Astrocyte of the spinal cord (primary cell): ENCODE measurements at regions not wholly inside any gene's neighbourhood (a gene's known extent, or its start where the extent isn't known, plus 50 kb on each side); places are given as distances from the start of the nearest gene placed in this dataset.

Source experiments
- DNase-seq: peaks from one replicate; pipeline ENCODE4 v3.0.0; 2011; ENCODE audit warnings: low read depth, low spot score
- H3K4me3 ChIP-seq: 2 replicates; pipeline ENCODE4 v1.5.1; 2011; ENCODE audit warnings: low read depth, mild to moderate bottlenecking, low read length, moderate library complexity
- in situ Hi-C: cut with HindIII; loops from 2 replicates; pipeline ENCODE4 v1.10.0; 2017; ENCODE audit warnings: low sequenced_read_pairs
- TF ChIP-seq, protein P1 (sequence below): IDR thresholded peaks from 2 replicates; pipeline ENCODE4 v1.5.1; 2012; ENCODE audit warnings: low read depth, mild to moderate bottlenecking, low read length, inconsistent platforms

- H3K4me3 ChIP-seq = no peak overlapping the region
- in situ Hi-C loops = no loop called here
- TF ChIP-seq, protein P1, sequence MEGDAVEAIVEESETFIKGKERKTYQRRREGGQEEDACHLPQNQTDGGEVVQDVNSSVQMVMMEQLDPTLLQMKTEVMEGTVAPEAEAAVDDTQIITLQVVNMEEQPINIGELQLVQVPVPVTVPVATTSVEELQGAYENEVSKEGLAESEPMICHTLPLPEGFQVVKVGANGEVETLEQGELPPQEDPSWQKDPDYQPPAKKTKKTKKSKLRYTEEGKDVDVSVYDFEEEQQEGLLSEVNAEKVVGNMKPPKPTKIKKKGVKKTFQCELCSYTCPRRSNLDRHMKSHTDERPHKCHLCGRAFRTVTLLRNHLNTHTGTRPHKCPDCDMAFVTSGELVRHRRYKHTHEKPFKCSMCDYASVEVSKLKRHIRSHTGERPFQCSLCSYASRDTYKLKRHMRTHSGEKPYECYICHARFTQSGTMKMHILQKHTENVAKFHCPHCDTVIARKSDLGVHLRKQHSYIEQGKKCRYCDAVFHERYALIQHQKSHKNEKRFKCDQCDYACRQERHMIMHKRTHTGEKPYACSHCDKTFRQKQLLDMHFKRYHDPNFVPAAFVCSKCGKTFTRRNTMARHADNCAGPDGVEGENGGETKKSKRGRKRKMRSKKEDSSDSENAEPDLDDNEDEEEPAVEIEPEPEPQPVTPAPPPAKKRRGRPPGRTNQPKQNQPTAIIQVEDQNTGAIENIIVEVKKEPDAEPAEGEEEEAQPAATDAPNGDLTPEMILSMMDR = no peak
- DNase-seq = no peak
These were observed 104.4 kb upstream of the PRR20A start for GRCh38 chr13:57036290-57036689.

GRCh38 chr13:57044910-57045309 lies 95.8 kb upstream of the PRR20A start:
- TF ChIP-seq, protein P1 = no peak
- H3K4me3 ChIP-seq = no peak overlapping the region
- in situ Hi-C loops = no loop called here
- DNase-seq = no peak

DNA sequence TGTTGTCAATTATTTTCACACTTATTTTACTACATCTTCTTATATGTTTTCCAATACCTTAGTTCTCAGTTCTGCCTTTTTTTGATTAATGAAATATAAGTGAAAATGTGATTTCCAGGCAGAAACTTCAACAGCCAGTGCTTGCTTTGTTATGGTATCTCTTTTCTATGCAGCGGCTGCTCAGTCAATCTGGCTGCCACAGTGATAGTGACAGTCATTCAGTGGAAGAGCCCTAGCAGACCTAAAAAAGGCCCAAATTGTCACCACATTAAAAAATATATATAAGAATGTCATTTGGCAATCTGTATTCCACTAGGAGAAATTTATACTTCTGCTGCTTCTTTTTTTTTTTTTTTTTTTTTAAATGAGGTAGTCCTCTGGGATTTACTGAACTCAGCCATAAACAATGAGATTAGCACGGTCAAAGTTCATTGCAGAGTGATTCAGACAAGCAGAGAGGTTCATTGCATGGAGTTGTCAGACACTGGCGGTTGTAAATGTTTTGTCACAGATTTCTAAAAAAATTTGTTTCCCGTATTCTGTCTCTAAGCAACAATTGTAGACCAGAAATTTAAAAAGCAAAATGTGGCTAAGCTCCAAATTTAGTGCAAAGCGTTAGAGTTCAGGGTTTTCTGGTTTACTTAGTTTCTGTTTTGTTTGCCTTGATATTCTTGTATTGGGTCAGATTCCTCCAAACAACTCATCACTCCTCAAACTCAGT lies 94.7 kb upstream of the PRR20A start:
- TF ChIP-seq, protein P1 = no peak
- no peak for DNase-seq
- in situ Hi-C loops = no loop called here
- H3K4me3 ChIP-seq = no peak overlapping the region

- no peak for DNase-seq
- no peak overlapping the region for H3K4me3 ChIP-seq
- in situ Hi-C loops = no loop called here
- TF ChIP-seq, protein P1 = no peak
These were observed 84.0 kb upstream of the PRR20A start for GRCh38 chr13:57056601-57057180.

GRCh38 chr13:57063007-57063406 lies 77.7 kb upstream of the PRR20A start:
- in situ Hi-C loops = no loop called here
- DNase-seq = no peak
- TF ChIP-seq, protein P1 = no peak
- H3K4me3 ChIP-seq = no peak overlapping the region

DNA sequence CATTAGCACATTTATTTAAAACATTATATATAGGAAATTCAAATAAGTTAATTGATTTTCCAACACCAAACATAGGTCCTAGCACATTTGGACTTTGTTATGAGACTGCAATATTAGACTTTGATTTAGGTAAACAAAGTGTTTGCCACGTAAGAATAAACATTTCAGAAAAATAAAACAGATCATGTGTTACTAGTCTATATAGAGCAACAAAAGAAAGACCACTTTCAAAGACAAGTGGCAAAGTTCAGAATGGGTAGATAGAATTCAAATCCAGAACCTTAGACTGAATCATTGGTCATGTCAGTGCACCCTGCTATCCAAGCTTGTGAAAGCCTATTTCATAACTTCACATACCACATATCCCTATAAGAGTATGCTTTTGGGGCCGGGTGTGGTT lies 66.7 kb upstream of the PRR20A start:
- no peak for DNase-seq
- TF ChIP-seq, protein P1 = no peak
- in situ Hi-C loops = no loop called here
- no peak overlapping the region for H3K4me3 ChIP-seq
